GM18907 (cell line): ENCODE measurements at regions not wholly inside any gene's neighbourhood (a gene's known extent, or its start where the extent isn't known, plus 50 kb on each side); places are given as distances from the start of the nearest gene placed in this dataset.

Experiments used
- ATAC-seq: cut with Tn5 transposase; IDR thresholded peaks from one replicate; pipeline ENCODE4 v1.9.1; 2021; ENCODE audit warnings: mild to moderate bottlenecking, moderate library complexity; ENCODE audit not compliant: unreplicated experiment

- ATAC-seq = no peak
Observed at GRCh38 chr10:61157182-61157581, 213.2 kb upstream of the RHOBTB1 start.

- ATAC-seq = no peak
Observed at GRCh38 chr10:61153771-61154170, 209.8 kb upstream of the RHOBTB1 start.

GRCh38 chr10:61151059-61151458 lies 207.1 kb upstream of the RHOBTB1 start:
- no peak for ATAC-seq

- ATAC-seq = no peak
Observed at GRCh38 chr10:61148451-61148850, 204.5 kb upstream of the RHOBTB1 start.

GRCh38 chr10:61142987-61143386 lies 199.0 kb upstream of the RHOBTB1 start:
- ATAC-seq = no peak

- peak; percentile 45 for ATAC-seq
Observed at GRCh38 chr10:61140765-61141392, 196.9 kb upstream of the RHOBTB1 start.

- ATAC-seq = no peak
Observed at GRCh38 chr10:61139592-61139953, 195.6 kb upstream of the RHOBTB1 start.

GRCh38 chr10:61138708-61139591 lies 195.0 kb upstream of the RHOBTB1 start:
- no peak for ATAC-seq

- no peak for ATAC-seq
Observed at GRCh38 chr10:61136139-61136538, 192.2 kb upstream of the RHOBTB1 start.

GRCh38 chr10:61135276-61135721 lies 191.3 kb upstream of the RHOBTB1 start:
- peak; percentile 93 for ATAC-seq

- no peak for ATAC-seq
Observed at GRCh38 chr10:61130366-61130765, 186.4 kb upstream of the RHOBTB1 start.

- no peak for ATAC-seq
Observed at GRCh38 chr10:61128196-61128595, 184.2 kb upstream of the RHOBTB1 start.

GRCh38 chr10:61125560-61126170 lies 181.7 kb upstream of the RHOBTB1 start:
- peak; percentile 80 for ATAC-seq

GRCh38 chr10:61124756-61125530 lies 181.0 kb upstream of the RHOBTB1 start:
- no peak for ATAC-seq

GRCh38 chr10:61120805-61121204 lies 176.8 kb upstream of the RHOBTB1 start:
- ATAC-seq = peak; percentile 80

- ATAC-seq = no peak
Observed at GRCh38 chr10:61119573-61119972, 175.6 kb upstream of the RHOBTB1 start.

- no peak for ATAC-seq
Observed at GRCh38 chr10:61115897-61116296, 171.9 kb upstream of the RHOBTB1 start.

- no peak for ATAC-seq
Observed at GRCh38 chr10:61112771-61113170, 168.8 kb upstream of the RHOBTB1 start.

- no peak for ATAC-seq
Observed at GRCh38 chr10:61110936-61111335, 167.0 kb upstream of the RHOBTB1 start.

GRCh38 chr10:61110188-61110844 lies 166.3 kb upstream of the RHOBTB1 start:
- no peak for ATAC-seq

GRCh38 chr10:61108915-61109314 lies 164.9 kb upstream of the RHOBTB1 start:
- ATAC-seq = no peak
